Neuronal stem cell (in vitro differentiated cells): ENCODE measurements at regions not wholly inside any gene's neighbourhood (a gene's known extent, or its start where the extent isn't known, plus 50 kb on each side); places are given as distances from the start of the nearest gene placed in this dataset.

ENCODE experiments used
- DNase-seq: peaks from one replicate; pipeline ENCODE4 v3.0.0-alpha.2; 2013; ENCODE audit warnings: low spot score
- H2AFZ ChIP-seq: one replicate; pipeline ENCODE4 v1.6.1; 2013; ENCODE audit warnings: mild to moderate bottlenecking, low read length, inconsistent platforms
- H2AK5ac ChIP-seq: 2 replicates; pipeline ENCODE4 v1.6.1; 2013; ENCODE audit warnings: low read depth, mild to moderate bottlenecking, inconsistent platforms, low read length, moderate library complexity, mixed read lengths
- H2BK120ac ChIP-seq: 2 replicates; pipeline ENCODE4 v1.6.1; 2013; ENCODE audit warnings: low read depth, mild to moderate bottlenecking, inconsistent platforms, low read length, moderate library complexity, mixed read lengths
- H2BK12ac ChIP-seq: one replicate; pipeline ENCODE4 v1.6.1; 2013; ENCODE audit warnings: low read length, inconsistent platforms
- H2BK15ac ChIP-seq: 2 replicates; pipeline ENCODE4 v1.6.1; 2013; ENCODE audit warnings: mild to moderate bottlenecking, low read length, inconsistent platforms, mixed read lengths
- H2BK5ac ChIP-seq: one replicate; pipeline ENCODE4 v1.6.1; 2013; ENCODE audit warnings: inconsistent platforms, mild to moderate bottlenecking, low read length, moderate library complexity
- H3K14ac ChIP-seq: one replicate; pipeline ENCODE4 v1.6.1; 2013; ENCODE audit warnings: low read length, inconsistent platforms
- H3K18ac ChIP-seq: 2 replicates; pipeline ENCODE4 v1.6.1; 2013; ENCODE audit warnings: low read length, inconsistent platforms
- H3K23ac ChIP-seq: 2 replicates; pipeline ENCODE4 v1.6.1; 2013; ENCODE audit warnings: low read depth, mild to moderate bottlenecking, mixed read lengths, low read length, inconsistent platforms; ENCODE audit not compliant: poor library complexity
- H3K27ac ChIP-seq: replicated peaks from 3 replicates; pipeline ENCODE4 v1.5.1; 2013; ENCODE audit warnings: low read length, inconsistent platforms
- H3K27me3 ChIP-seq, 3 experiments: 2 replicates each; pipeline ENCODE4 v1.6.1; 2013; ENCODE audit warnings: low read length in 3 of 3, mild to moderate bottlenecking in 2 of 3, inconsistent platforms in 1 of 3, low read depth in 1 of 3, mixed read lengths in 1 of 3, moderate library complexity in 1 of 3; ENCODE audit not compliant: control insufficient read depth in 3 of 3, insufficient read depth in 3 of 3
- H3K36me3 ChIP-seq, 2 donors: replicated peaks in 1 of 2; 2 replicates each; pipeline ENCODE4 v1.6.1; 2013; ENCODE audit warnings: low read length in 2 of 2; ENCODE audit not compliant: control insufficient read depth in 2 of 2, insufficient read depth in 2 of 2
- H3K4ac ChIP-seq: 2 replicates; pipeline ENCODE4 v1.6.1; 2013; ENCODE audit warnings: inconsistent platforms, mild to moderate bottlenecking, low read length, moderate library complexity
- H3K4me1 ChIP-seq, 2 donors: 1 replicate in 1 of 2; 2 replicates in 1 of 2; pipeline ENCODE4 v1.6.1; 2013; ENCODE audit warnings: low read length in 2 of 2, low read depth in 1 of 2; ENCODE audit not compliant: control insufficient read depth in 2 of 2, insufficient read depth in 1 of 2
- H3K4me2 ChIP-seq: one replicate; pipeline ENCODE4 v1.6.1; 2013; ENCODE audit warnings: mild to moderate bottlenecking, low read length, inconsistent platforms; ENCODE audit not compliant: insufficient read depth, poor library complexity, severe bottlenecking
- H3K4me3 ChIP-seq, 2 donors: 2 replicates each; pipeline ENCODE4 v1.5.1; 2013; ENCODE audit warnings: low read length in 2 of 2, mild to moderate bottlenecking in 2 of 2, inconsistent platforms in 1 of 2, moderate library complexity in 1 of 2
- H3K79me1 ChIP-seq: one replicate; pipeline ENCODE4 v1.6.1; 2013; ENCODE audit warnings: low read depth, mild to moderate bottlenecking, inconsistent platforms, low read length, moderate library complexity
- H3K9ac ChIP-seq: one replicate; pipeline ENCODE4 v1.6.1; 2013; ENCODE audit warnings: mild to moderate bottlenecking, low read depth, low read length, inconsistent platforms; ENCODE audit not compliant: poor library complexity
- H3K9me3 ChIP-seq, 2 donors: replicated peaks in 1 of 2; 2 replicates each; pipeline versions ENCODE3 to v1.6.1; 2013; ENCODE audit warnings: low read length in 2 of 2, mild to moderate bottlenecking in 2 of 2, inconsistent platforms in 1 of 2, low read depth in 1 of 2, mixed read lengths in 1 of 2, moderate library complexity in 1 of 2; ENCODE audit not compliant: control insufficient read depth in 2 of 2, insufficient read depth in 1 of 2
- H4K8ac ChIP-seq: one replicate; pipeline ENCODE4 v1.6.1; 2013; ENCODE audit warnings: low read depth, mild to moderate bottlenecking, inconsistent platforms, low read length, moderate library complexity
- H4K91ac ChIP-seq: one replicate; pipeline ENCODE4 v1.6.1; 2013; ENCODE audit warnings: low read length, low read depth, mild to moderate bottlenecking, inconsistent platforms; ENCODE audit not compliant: poor library complexity
- WGBS, 2 donors: extraction: QIAGEN DNeasy Blood & Tissue Kit; methylation state at CpG; one replicate each; pipeline ENCODE4 v1.1.7; 2013; ENCODE audit warnings: missing lambda C conversion rate in 2 of 2, mixed read lengths in 1 of 2; ENCODE audit not compliant: insufficient read length in 2 of 2, insufficient replicate concordance in 1 of 2; ENCODE audit errors: extremely low coverage in 2 of 2; 5-methylcytosine and 5-hydroxymethylcytosine counted together

DNA sequence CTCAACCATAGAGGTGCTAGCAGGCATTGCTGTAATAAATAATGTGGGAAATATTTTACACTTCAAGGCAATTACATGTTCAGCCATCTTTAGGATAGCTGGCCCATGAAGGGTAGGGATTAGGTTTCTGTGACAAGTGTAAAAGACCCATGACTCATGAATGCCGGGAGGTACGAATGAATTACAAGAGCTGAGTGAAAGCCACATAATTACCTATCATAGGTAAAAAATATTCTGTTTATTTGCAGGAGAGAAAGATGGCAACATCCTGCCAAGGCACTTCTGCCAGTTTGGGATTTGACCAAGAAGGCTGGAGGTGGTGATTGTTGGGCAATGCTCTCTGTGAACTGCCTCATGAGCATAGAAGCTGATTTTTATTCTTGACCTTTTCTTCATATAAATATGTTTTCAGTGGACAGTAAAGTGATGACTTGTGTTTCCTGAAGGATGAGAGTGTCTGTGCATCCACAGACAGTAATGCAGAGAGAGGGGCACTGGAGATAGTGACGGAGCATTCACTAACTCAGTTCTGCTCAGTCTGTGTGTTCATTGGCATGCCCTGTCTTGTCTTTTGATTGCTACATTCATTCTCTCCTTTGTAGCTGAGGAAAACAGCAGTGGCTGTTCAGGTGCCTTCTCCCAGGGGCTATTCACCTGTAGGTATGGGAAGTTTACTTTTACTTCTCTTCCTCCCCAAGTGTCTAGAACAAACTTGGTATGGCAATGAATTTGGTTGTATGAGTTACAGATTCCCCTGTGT, 481.1 kb downstream of the TFAP2B start:
- Histone ChIP-seq H3K79me1 (no peaks in the 10 kb centered on the region), H2AK5ac (no peak overlapping the region), H3K23ac (no peak overlapping the region), H3K9ac (no peak overlapping the region), H3K4me1 (peaks cover 0 to 2% of the 10 kb centered on the region in 2 donors), H4K91ac (no peak overlapping the region), H4K8ac (no peak overlapping the region), H3K36me3 (no peaks in the 10 kb centered on the region), H3K9me3 (no peaks in the 10 kb centered on the region), H3K4ac (no peak overlapping the region), H3K14ac (no peak overlapping the region), H3K27ac (no peak overlapping the region), H2BK12ac (no peak overlapping the region), H2BK5ac (no peak overlapping the region), H3K27me3 (no peaks in the 10 kb centered on the region), H2BK120ac (no peak overlapping the region), H3K4me3 (no peak overlapping the region), H2AFZ (no peak overlapping the region), H3K18ac (peak overlapping the region; percentile 11), H2BK15ac (no peak overlapping the region), H3K4me2 (no peak overlapping the region)
- DNase-seq: no peak
- WGBS, 2 donors: no CpG with 5 or more reads among the region's 3 CpGs

DNA sequence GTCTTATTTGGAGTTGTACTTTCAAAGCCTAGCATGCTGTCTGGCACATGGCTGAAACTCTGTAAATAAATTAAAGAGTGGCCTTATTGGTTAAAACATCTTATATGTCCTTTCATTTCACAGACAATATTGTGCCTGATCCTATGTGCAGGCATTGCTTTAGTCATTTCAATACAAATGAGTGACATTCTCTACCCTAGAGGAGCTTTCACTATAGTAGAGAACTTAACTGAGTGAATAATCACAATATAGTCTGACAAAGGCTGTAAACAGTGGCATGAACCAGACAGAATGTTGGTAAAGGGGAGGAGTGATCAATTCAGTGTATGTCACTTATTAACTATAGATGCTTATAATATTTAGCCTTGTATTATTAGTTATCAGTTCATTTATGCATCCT, 481.8 kb downstream of the TFAP2B start:
- Histone ChIP-seq H3K4me1 (peaks cover 0 to 2% of the 10 kb centered on the region in 2 donors), H3K36me3 (no peaks in the 10 kb centered on the region), H3K23ac (no peak overlapping the region), H3K4ac (no peak overlapping the region), H3K27me3 (no peaks in the 10 kb centered on the region), H2BK5ac (no peak overlapping the region), H3K79me1 (no peaks in the 10 kb centered on the region), H2BK12ac (no peak overlapping the region), H2AK5ac (no peak overlapping the region), H2BK120ac (no peak overlapping the region), H3K9me3 (no peaks in the 10 kb centered on the region), H2BK15ac (no peak overlapping the region), H3K9ac (no peak overlapping the region), H2AFZ (no peak overlapping the region), H3K4me2 (no peak overlapping the region), H3K4me3 (no peak overlapping the region), H3K18ac (no peak overlapping the region), H3K27ac (no peak overlapping the region), H4K8ac (no peak overlapping the region), H4K91ac (no peak overlapping the region), H3K14ac (no peak overlapping the region)
- no peak for DNase-seq

DNA sequence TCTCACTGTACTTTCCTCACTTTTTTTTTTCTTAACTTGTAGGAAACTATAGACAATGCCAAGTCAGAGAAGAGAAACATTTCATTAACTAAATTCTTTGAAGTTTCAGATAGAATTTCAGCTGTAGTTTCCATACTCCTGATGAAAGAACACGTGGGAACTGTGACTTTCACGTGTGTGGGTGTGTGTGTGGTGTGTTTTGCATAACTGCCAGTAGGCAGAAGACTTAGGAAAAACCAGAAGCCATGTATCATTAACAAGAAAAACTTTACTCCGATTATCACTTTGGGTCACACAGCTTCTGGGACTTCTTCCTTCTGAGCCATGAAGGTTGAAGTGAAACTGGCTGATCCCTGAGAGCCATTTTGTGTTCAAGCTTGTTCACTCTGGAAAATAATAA, 483.3 kb downstream of the TFAP2B start:
- Histone ChIP-seq H2BK15ac (no peak overlapping the region), H3K4me3 (no peak overlapping the region), H3K14ac (no peak overlapping the region), H2BK12ac (no peak overlapping the region), H3K4me2 (no peak overlapping the region), H3K27ac (no peak overlapping the region), H2AK5ac (no peak overlapping the region), H3K27me3 (no peaks in the 10 kb centered on the region), H3K4me1 (peaks cover 0 to 2% of the 10 kb centered on the region in 2 donors), H3K18ac (no peak overlapping the region), H3K36me3 (no peaks in the 10 kb centered on the region), H3K9ac (no peak overlapping the region), H2BK5ac (no peak overlapping the region), H3K9me3 (no peaks in the 10 kb centered on the region), H4K8ac (no peak overlapping the region), H4K91ac (no peak overlapping the region), H2AFZ (no peak overlapping the region), H3K23ac (no peak overlapping the region), H3K79me1 (no peaks in the 10 kb centered on the region), H3K4ac (no peak overlapping the region), H2BK120ac (no peak overlapping the region)
- no CpG with 5 or more reads among the region's 3 CpGs for WGBS, 2 donors
- DNase-seq: no peak

DNA sequence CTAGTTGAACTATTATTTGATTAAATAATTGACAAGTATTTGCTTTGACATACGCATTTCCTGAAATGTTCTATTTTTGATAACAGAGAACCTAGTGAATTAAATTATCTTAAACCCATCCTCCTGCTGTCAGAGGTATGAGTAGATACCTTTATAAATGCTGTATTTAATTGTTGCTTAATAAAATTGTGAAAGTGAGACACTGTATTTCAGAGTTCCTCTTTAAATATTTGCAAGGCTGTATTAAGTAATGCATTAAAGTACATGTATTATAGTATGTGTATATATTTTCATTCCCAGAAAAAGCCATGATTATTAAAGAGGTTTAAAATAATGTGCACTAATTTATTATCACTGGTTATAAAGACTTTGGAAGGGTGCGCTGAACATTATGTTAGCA, 483.8 kb downstream of the TFAP2B start:
- Histone ChIP-seq H3K9ac (no peak overlapping the region), H2AK5ac (no peak overlapping the region), H3K9me3 (no peaks in the 10 kb centered on the region), H2BK15ac (no peak overlapping the region), H2AFZ (no peak overlapping the region), H3K14ac (no peak overlapping the region), H3K4ac (no peak overlapping the region), H3K18ac (no peak overlapping the region), H3K27ac (no peak overlapping the region), H3K27me3 (no peaks in the 10 kb centered on the region), H4K91ac (no peak overlapping the region), H2BK5ac (no peak overlapping the region), H3K4me2 (no peak overlapping the region), H4K8ac (no peak overlapping the region), H3K4me1 (peaks cover 0 to 2% of the 10 kb centered on the region in 2 donors), H3K23ac (no peak overlapping the region), H3K36me3 (no peaks in the 10 kb centered on the region), H3K79me1 (no peaks in the 10 kb centered on the region), H3K4me3 (no peak overlapping the region), H2BK120ac (no peak overlapping the region), H2BK12ac (no peak overlapping the region)
- WGBS, 2 donors: no CpG with 5 or more reads among the region's 2 CpGs
- no peak for DNase-seq
